ENCODE measurements at regions not wholly inside any gene's neighbourhood (a gene's known extent, or its start where the extent isn't known, plus 50 kb on each side); places are given as distances from the start of the nearest gene placed in this dataset.

- TF ChIP-seq CTCF (conservative IDR thresholded peaks at IDR 0.05 in 1 of 2, IDR thresholded peaks at IDR 0.05 in 1 of 2; ENCODE audit: low read depth in 1 of 2, low read length in 2 of 2) (no peak), EZH2 (IDR thresholded peaks at IDR 0.05; ENCODE audit: low read length, missing control alignments) (no peak)
These were observed 224.8 kb upstream of the NANOGP8 start for GRCh38 chr15:35309886-35310285.
